ENCODE measurements at regions not wholly inside any gene's neighbourhood (a gene's known extent, or its start where the extent isn't known, plus 50 kb on each side); places are given as distances from the start of the nearest gene placed in this dataset.

GRCh38 chr2:77864426-77864825, 342.2 kb upstream of the LRRTM4 start:
- TF ChIP-seq POLR2A (IDR thresholded peaks at IDR 0.05; ENCODE audit: extremely low read depth, insufficient read length) (no peak), CTCF (IDR thresholded peaks at IDR 0.05; ENCODE audit: low read depth, low read length) (no peak), MAX (IDR thresholded peaks at IDR 0.05; ENCODE audit: low read depth, low read length) (no peak), MYC (IDR thresholded peaks at IDR 0.05; ENCODE audit: low read depth, low read length) (no peak)

Data from NB4 (cell line).